HepG2 (cell line): ENCODE measurements at regions not wholly inside any gene's neighbourhood (a gene's known extent, or its start where the extent isn't known, plus 50 kb on each side); places are given as distances from the start of the nearest gene placed in this dataset.

ENCODE experiments used
- ATAC-seq: fragments of 200-7000 bp; cut with Tn5 transposase; 3 replicates; pipeline ENCODE4 v1.9.1; 2020; ENCODE audit warnings: mild to moderate bottlenecking, moderate library complexity
- BruUV-seq: library from RNA; stranded (reverse); fragments of 400-500 nt; replicated peaks from 2 replicates; lab custom pipeline; 2021; lab: Mats Ljungman, UMichigan
- CTCF ChIA-PET: fragments of 300-600 bp; formaldehyde crosslinking; extraction: SDS; loops from one replicate; lab custom pipeline; 2021; ENCODE audit warnings: low total read pairs, inconsistent platforms, low intra/inter-chr PET ratio; lab: Yijun Ruan, JAX
- POLR2A ChIA-PET: fragments of 350-600 bp; sonication (Branson Sonifier 250); formaldehyde crosslinking; loops from one replicate; lab custom pipeline; 2020; ENCODE audit warnings: antibody characterized with exemption, inconsistent platforms; lab: Yijun Ruan, JAX
- DNase-seq: peaks from one replicate; pipeline ENCODE4 v3.0.0-alpha.2; 2015; ENCODE audit warnings: low spot score
- FAIRE-seq: peaks from 3 replicates; lab custom pipeline; 2011; peaks lifted over from hg19 to GRCh38; lab: Jason Lieb, UNC
- H2AFZ ChIP-seq: one replicate; pipeline ENCODE4 v1.6.1; 2011; ENCODE audit warnings: low read length, inconsistent platforms
- H3K27ac ChIP-seq: fragments of 300-600 bp; 3 replicates; pipeline ENCODE4 v1.8.0; 2011; ENCODE audit warnings: mixed run types, mild to moderate bottlenecking, mixed read lengths, low read length, inconsistent platforms; ENCODE audit not compliant: insufficient read depth; ENCODE audit errors: extremely low read length
- H3K27me3 ChIP-seq, 2 experiments: fragments of 200-600 bp in 1 of 2; 2 replicates in 1 of 2; 3 replicates in 1 of 2; pipeline versions ENCODE4 v1.6.0 to v1.8.0; 2011; ENCODE audit warnings: low read length in 2 of 2, mild to moderate bottlenecking in 2 of 2, moderate library complexity in 2 of 2, inconsistent platforms in 1 of 2; ENCODE audit not compliant: insufficient read depth in 2 of 2, control insufficient read depth in 1 of 2
- H3K36me3 ChIP-seq, 2 experiments: fragments of 200-600 bp in 1 of 2; replicated peaks in 1 of 2; 2 replicates in 1 of 2; 3 replicates in 1 of 2; pipeline versions ENCODE4 v1.5.1 to v1.8.0; 2011; ENCODE audit warnings: low read length in 2 of 2, inconsistent platforms in 1 of 2; ENCODE audit not compliant: insufficient read depth in 2 of 2, control insufficient read depth in 1 of 2
- H3K4me1 ChIP-seq: 2 replicates; pipeline ENCODE4 v1.5.1; 2012; ENCODE audit warnings: low read length, inconsistent platforms; ENCODE audit not compliant: insufficient read depth
- H3K4me2 ChIP-seq: 2 replicates; pipeline ENCODE4 v1.6.0; 2011; ENCODE audit warnings: low read depth, low read length, inconsistent platforms
- H3K4me3 ChIP-seq, 3 experiments: fragments of 200-600 bp in 1 of 3; sonication (generic), shearing (Covaris generic) in 1 of 3; replicated peaks in 1 of 3; 2 replicates each; pipeline ENCODE4 v1.5.1; 2011 to 2016; ENCODE audit warnings: low read length in 3 of 3, inconsistent platforms in 2 of 3, low read depth in 2 of 3, mild to moderate bottlenecking in 2 of 3, control low read depth in 1 of 3, mixed read lengths in 1 of 3; ENCODE audit not compliant: insufficient read depth in 1 of 3
- H3K79me2 ChIP-seq: one replicate; pipeline ENCODE4 v1.6.1; 2011; ENCODE audit warnings: low read length, inconsistent platforms; ENCODE audit not compliant: insufficient read depth
- H3K9ac ChIP-seq: 2 replicates; pipeline ENCODE4 v1.6.0; 2011; ENCODE audit warnings: mild to moderate bottlenecking, low read depth, low read length, inconsistent platforms; ENCODE audit not compliant: insufficient read depth
- H3K9me3 ChIP-seq: 2 replicates; pipeline ENCODE4 v1.5.1; 2012; ENCODE audit warnings: mild to moderate bottlenecking, low read length
- H4K20me1 ChIP-seq: 2 replicates; pipeline ENCODE4 v1.6.0; 2011; ENCODE audit warnings: inconsistent platforms, mild to moderate bottlenecking, low read length, moderate library complexity; ENCODE audit not compliant: insufficient read depth
- ATF7 ChIP-seq, 2 experiments: fragments of 450-650 bp in 1 of 2; sonication (generic) in 1 of 2; formaldehyde crosslinking in 1 of 2; IDR thresholded peaks; 2 replicates each; pipeline versions ENCODE4 v1.4.0 to v1.6.1; 2016 to 2020; ENCODE audit warnings: antibody characterized with exemption in 1 of 2, mild to moderate bottlenecking in 1 of 2, missing genetic modification reagents in 1 of 2
- HDAC2 ChIP-seq: sonication (generic); formaldehyde crosslinking; IDR thresholded peaks from 2 replicates; pipeline ENCODE4 v1.4.0; 2020; ENCODE audit warnings: missing genetic modification reagents
- MED8 ChIP-seq: sonication (generic); formaldehyde crosslinking; IDR thresholded peaks from 2 replicates; pipeline ENCODE4 v1.8.1; 2023; ENCODE audit warnings: mild to moderate bottlenecking, missing genetic modification reagents; ENCODE audit not compliant: insufficient replicate concordance
- ZNF33B ChIP-seq: sonication (generic); formaldehyde crosslinking; IDR thresholded peaks from 2 replicates; pipeline ENCODE4 v1.5.1; 2020; ENCODE audit warnings: mild to moderate bottlenecking, missing genetic modification reagents
- ZSCAN30 ChIP-seq: sonication (generic); formaldehyde crosslinking; IDR thresholded peaks from 2 replicates; pipeline ENCODE4 v1.5.0; 2020; ENCODE audit warnings: mild to moderate bottlenecking, missing genetic modification reagents
- WGBS: methylation state at CpG from one replicate; pipeline ENCODE4 v1.1.6; 2017; ENCODE audit warnings: low lambda C conversion rate; 5-methylcytosine and 5-hydroxymethylcytosine counted together
- in situ Hi-C: cut with HindIII; loops from 2 replicates; pipeline ENCODE4 v1.10.0; 2017; ENCODE audit warnings: low pct_unique_long_range_greater_than_20kb; ENCODE audit not compliant: extremely low pct_ligation_motif_present
- intact Hi-C: fragments of 100-400 bp; cut with micrococcal nuclease; formaldehyde crosslinking; loops from one replicate; pipeline ENCODE4 v1.10.0; 2022; ENCODE audit not compliant: unreplicated experiment

DNA sequence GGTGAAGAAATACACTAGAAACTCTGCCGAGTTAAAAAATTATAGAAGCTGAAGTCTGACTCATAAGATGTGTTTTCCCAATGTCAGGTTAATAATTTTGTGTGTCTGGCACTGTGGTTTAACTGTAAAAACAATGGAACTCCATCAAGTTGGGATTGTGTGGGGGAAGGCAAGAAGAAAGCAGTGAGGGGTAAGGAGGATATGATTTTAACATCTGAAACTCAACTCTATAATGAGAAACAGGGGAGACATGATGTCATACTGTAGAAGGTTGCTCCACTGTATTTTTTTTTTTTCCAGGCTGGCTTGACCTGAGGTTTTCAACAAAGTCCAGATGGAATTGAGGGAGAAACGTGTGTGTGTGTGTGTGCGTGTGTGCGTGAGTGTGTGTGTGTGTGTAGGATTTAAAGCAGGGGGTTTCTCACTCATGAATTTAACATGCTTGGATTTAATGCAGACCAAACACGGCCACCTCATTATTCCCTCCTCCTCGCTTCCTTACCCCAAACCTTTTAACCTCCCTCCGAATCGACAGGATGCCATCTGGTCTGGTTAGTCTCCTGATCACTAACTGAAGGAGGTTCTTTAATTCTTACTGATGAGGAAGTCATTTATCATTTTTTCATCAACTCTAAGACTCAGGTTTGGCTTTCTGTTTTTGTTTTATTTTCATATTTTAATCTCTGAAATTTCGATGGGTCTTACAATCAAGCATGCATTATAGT, 140.2 kb upstream of the LPAR1 start:
- ChIA-PET CTCF (no interaction called here), POLR2A (no interaction called here)
- in situ Hi-C loops: no loop called here
- H2AFZ ChIP-seq: no peak overlapping the region
- BruUV-seq: no TSS peak
- ATAC-seq (no peak), FAIRE-seq (no peak), DNase-seq (no peak)
- 4% methylated on average over 9 of the region's 9 CpGs for WGBS
- H3K4me3 ChIP-seq: no peak overlapping the region
- H3K9ac ChIP-seq: no peak overlapping the region
- TF ChIP-seq ZSCAN30 (CRISPR knock-in tag): no peak
- TF ChIP-seq ATF7 (IDR thresholded peaks at IDR 0.05): peak; percentile 11; the same call in 1 of the 2 replicates
- TF ChIP-seq ATF7 (CRISPR knock-in tag; IDR thresholded peaks at IDR 0.05): no peak
- no peaks in the 10 kb centered on the region for H3K4me1 ChIP-seq
- H3K79me2 ChIP-seq: no peaks in the 10 kb centered on the region
- no peak overlapping the region for H3K4me2 ChIP-seq
- no peaks in the 10 kb centered on the region for H3K9me3 ChIP-seq
- no peaks in the 10 kb centered on the region for H3K27me3 ChIP-seq
- H4K20me1 ChIP-seq: no peaks in the 10 kb centered on the region
- no peak overlapping the region for H3K27ac ChIP-seq
- H3K36me3 ChIP-seq: no peaks in the 10 kb centered on the region
- intact Hi-C loops: no loop called here

DNA sequence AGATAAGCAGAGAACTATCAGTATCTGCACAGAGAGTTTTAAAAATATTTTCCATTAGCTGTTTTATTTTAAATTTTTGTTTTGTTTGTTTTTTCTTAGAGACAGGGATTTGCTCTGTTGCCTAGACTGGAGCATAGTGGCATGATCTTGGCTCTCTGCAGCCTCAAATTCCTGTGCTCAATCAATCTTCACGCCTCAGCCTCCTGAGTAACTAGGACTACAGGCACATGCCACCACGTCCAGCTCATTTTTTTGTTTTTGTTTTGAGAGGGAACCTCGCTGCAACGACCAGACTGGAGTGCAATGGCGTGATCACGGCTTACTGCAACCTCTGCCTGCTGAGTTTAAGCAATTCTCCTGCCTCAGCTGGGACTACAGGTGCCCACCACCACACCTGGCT, 138.2 kb upstream of the LPAR1 start:
- Histone ChIP-seq H2AFZ (no peak overlapping the region), H3K27ac (no peak overlapping the region), H3K9me3 (no peaks in the 10 kb centered on the region), H3K79me2 (no peaks in the 10 kb centered on the region), H4K20me1 (no peaks in the 10 kb centered on the region), H3K9ac (no peak overlapping the region), H3K4me3 (no peak overlapping the region), H3K36me3 (no peaks in the 10 kb centered on the region), H3K4me2 (no peak overlapping the region), H3K4me1 (no peaks in the 10 kb centered on the region), H3K27me3 (no peaks in the 10 kb centered on the region)
- ChIA-PET POLR2A (no interaction called here), CTCF (no interaction called here)
- in situ Hi-C loops: no loop called here
- no peak for DNase-seq
- ATAC-seq: no peak
- intact Hi-C loops: no loop called here
- FAIRE-seq: no peak
- no peak for TF ChIP-seq ZNF33B
- TF ChIP-seq MED8 (CRISPR knock-in tag): no peak
- TF ChIP-seq HDAC2: no peak
- 0% methylated on average over 6 of the region's 6 CpGs for WGBS
- no TSS peak for BruUV-seq
